Erythroblast (primary cell): ENCODE measurements at regions not wholly inside any gene's neighbourhood (a gene's known extent, or its start where the extent isn't known, plus 50 kb on each side); places are given as distances from the start of the nearest gene placed in this dataset.
"Not testable (repeated sequence)": the region's sequence is repeated elsewhere in the genome, so short reads cannot be mapped to it uniquely, and the experiment has no call there.

Experiments
- DNase-seq, 2 experiments: peaks; one replicate each; lab custom pipeline; 2025; lab: John Stamatoyannopoulos, UW
- GATA1 ChIP-seq: IDR thresholded peaks from 2 replicates; pipeline ENCODE4 v1.6.1; 2011; ENCODE audit warnings: low read depth, mild to moderate bottlenecking, control low read depth, low read length, moderate library complexity
- POLR2A ChIP-seq: IDR thresholded peaks from 2 replicates; pipeline ENCODE4 v1.6.1; 2011; ENCODE audit warnings: mild to moderate bottlenecking, low read length

GRCh38 chr14:22131749-22132476, 457.1 kb downstream of the DAD1 start:
- peak; percentile 32 to 63 for DNase-seq

GRCh38 chr14:22124073-22124613, 450.5 kb upstream of the OR4E1 start:
- TF ChIP-seq GATA1 (no peak), POLR2A (no peak)
- DNase-seq: no peak

More at GRCh38 chr14:22131749-22132476, 457.1 kb downstream of the DAD1 start:
- TF ChIP-seq GATA1: no peak
- TF ChIP-seq POLR2A: no peak

- no peak for TF ChIP-seq POLR2A
- no peak for DNase-seq
Measured at GRCh38 chr14:22122829-22123560, 449.4 kb upstream of the OR4E1 start.

GRCh38 chr14:22122227-22122818, 448.7 kb upstream of the OR4E1 start:
- DNase-seq: no peak
- TF ChIP-seq POLR2A (no peak), GATA1 (no peak)

GRCh38 chr14:22118899-22119477, 445.4 kb upstream of the OR4E1 start:
- no peak for DNase-seq

GRCh38 chr14:22113401-22113800, 439.8 kb upstream of the OR4E1 start:
- TF ChIP-seq POLR2A (no peak), GATA1 (no peak)
- no peak for DNase-seq

More at GRCh38 chr14:22118899-22119477, 445.4 kb upstream of the OR4E1 start:
- TF ChIP-seq GATA1 (no peak), POLR2A (no peak)

GRCh38 chr14:22112004-22112403, 438.4 kb upstream of the OR4E1 start:
- DNase-seq: peak; percentile 32 to 52
- TF ChIP-seq GATA1: no peak
- TF ChIP-seq POLR2A: no peak

- DNase-seq: no peak
- TF ChIP-seq GATA1 (no peak), POLR2A (no peak)
Measured at GRCh38 chr14:22107753-22108152, 434.1 kb upstream of the OR4E1 start.

- DNase-seq: no peak
- TF ChIP-seq GATA1: no peak
- no peak for TF ChIP-seq POLR2A
Measured at GRCh38 chr14:22106700-22107697, 433.4 kb upstream of the OR4E1 start.

- no peak for TF ChIP-seq POLR2A
- TF ChIP-seq GATA1: no peak
- DNase-seq: no peak
Measured at GRCh38 chr14:22105624-22106006, 432.0 kb upstream of the OR4E1 start.

- no peak for DNase-seq
- TF ChIP-seq POLR2A: no peak
- no peak for TF ChIP-seq GATA1
Measured at GRCh38 chr14:22105006-22105623, 431.5 kb upstream of the OR4E1 start.

- DNase-seq: not testable (repeated sequence)
Measured at GRCh38 chr14:22100764-22101120, 427.1 kb upstream of the OR4E1 start.
